Peyer's patch (tissue), 4 donors: ENCODE measurements at regions not wholly inside any gene's neighbourhood (a gene's known extent, or its start where the extent isn't known, plus 50 kb on each side); places are given as distances from the start of the nearest gene placed in this dataset.

Experiments used
- DNase-seq, 3 donors: peaks; one replicate each; pipeline ENCODE4 v3.0.0-alpha.2; 2017 to 2019
- H3K27ac ChIP-seq, 4 donors: fragments of 200-600 bp; sonication (generic); one replicate each; pipeline ENCODE4 v1.5.1; 2016 to 2019
- H3K27me3 ChIP-seq, 2 donors: fragments of 200-600 bp; sonication (generic); one replicate each; pipeline ENCODE4 v1.5.1; 2019
- H3K36me3 ChIP-seq, 3 donors: fragments of 200-600 bp; sonication (generic); one replicate each; pipeline ENCODE4 v1.5.1; 2016 to 2019
- H3K4me1 ChIP-seq, 4 donors: fragments of 200-600 bp; sonication (generic); one replicate each; pipeline ENCODE4 v1.5.1; 2016 to 2019
- H3K4me3 ChIP-seq, 4 donors: fragments of 200-600 bp; sonication (generic); 1 replicate in 3 of 4; 2 replicates in 1 of 4; pipeline ENCODE4 v1.5.1; 2016 to 2019; ENCODE audit warnings: mild to moderate bottlenecking in 1 of 4
- H3K9me3 ChIP-seq, 4 donors: fragments of 200-600 bp; sonication (generic); one replicate each; pipeline ENCODE4 v1.5.1; 2016 to 2019; ENCODE audit warnings: mild to moderate bottlenecking in 1 of 4
- POLR2A ChIP-seq, 2 donors: fragments of 450-650 bp; IDR thresholded peaks; one replicate each; pipeline ENCODE4 v1.5.1; 2017; ENCODE audit warnings: antibody characterized with exemption in 2 of 2, mild to moderate bottlenecking in 2 of 2, moderate library complexity in 2 of 2
- TF ChIP-seq, protein P1 (sequence below), 6 experiments: fragments of 450-650 bp in 4 of 6; fragments of 200-600 bp in 2 of 6; sonication (generic) in 1 of 6; IDR thresholded peaks; one replicate each; pipeline ENCODE4 v1.5.1; 2017 to 2019; ENCODE audit warnings: antibody characterized with exemption in 6 of 6, mild to moderate bottlenecking in 3 of 6, moderate library complexity in 1 of 6

DNA sequence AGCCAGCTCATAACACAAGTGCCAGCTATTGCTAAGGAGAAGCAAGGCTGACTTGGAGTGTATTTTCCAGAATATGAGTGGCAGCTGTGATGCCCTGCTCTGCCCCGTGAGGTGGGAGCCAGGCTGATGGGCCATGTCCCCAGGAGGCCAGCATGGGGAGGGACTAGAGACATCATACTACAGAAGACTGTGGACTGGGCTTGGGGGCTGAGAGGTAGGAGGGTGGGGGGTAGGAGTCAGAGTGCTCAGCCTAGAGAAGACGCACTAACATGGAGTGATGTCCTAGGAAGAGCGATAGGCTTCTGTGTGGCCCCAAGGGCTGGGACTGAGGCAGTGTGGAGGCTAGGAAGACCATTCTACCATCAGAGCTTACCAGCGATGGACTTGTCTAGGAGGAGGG, 143.7 kb downstream of the WSCD1 start:
- no peaks in the 10 kb centered on the region for H3K4me1 ChIP-seq
- no peaks in the 10 kb centered on the region for H3K27me3 ChIP-seq
- no peak for DNase-seq
- no peaks in the 10 kb centered on the region for H3K9me3 ChIP-seq
- no peaks in the 10 kb centered on the region for H3K36me3 ChIP-seq
- H3K27ac ChIP-seq, result no peak overlapping the region
- TF ChIP-seq, protein P1, sequence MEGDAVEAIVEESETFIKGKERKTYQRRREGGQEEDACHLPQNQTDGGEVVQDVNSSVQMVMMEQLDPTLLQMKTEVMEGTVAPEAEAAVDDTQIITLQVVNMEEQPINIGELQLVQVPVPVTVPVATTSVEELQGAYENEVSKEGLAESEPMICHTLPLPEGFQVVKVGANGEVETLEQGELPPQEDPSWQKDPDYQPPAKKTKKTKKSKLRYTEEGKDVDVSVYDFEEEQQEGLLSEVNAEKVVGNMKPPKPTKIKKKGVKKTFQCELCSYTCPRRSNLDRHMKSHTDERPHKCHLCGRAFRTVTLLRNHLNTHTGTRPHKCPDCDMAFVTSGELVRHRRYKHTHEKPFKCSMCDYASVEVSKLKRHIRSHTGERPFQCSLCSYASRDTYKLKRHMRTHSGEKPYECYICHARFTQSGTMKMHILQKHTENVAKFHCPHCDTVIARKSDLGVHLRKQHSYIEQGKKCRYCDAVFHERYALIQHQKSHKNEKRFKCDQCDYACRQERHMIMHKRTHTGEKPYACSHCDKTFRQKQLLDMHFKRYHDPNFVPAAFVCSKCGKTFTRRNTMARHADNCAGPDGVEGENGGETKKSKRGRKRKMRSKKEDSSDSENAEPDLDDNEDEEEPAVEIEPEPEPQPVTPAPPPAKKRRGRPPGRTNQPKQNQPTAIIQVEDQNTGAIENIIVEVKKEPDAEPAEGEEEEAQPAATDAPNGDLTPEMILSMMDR (IDR thresholded peaks at IDR 0.05), result no peak
- TF ChIP-seq POLR2A (IDR thresholded peaks at IDR 0.05), result no peak
- H3K4me3 ChIP-seq, result no peak overlapping the region

DNA sequence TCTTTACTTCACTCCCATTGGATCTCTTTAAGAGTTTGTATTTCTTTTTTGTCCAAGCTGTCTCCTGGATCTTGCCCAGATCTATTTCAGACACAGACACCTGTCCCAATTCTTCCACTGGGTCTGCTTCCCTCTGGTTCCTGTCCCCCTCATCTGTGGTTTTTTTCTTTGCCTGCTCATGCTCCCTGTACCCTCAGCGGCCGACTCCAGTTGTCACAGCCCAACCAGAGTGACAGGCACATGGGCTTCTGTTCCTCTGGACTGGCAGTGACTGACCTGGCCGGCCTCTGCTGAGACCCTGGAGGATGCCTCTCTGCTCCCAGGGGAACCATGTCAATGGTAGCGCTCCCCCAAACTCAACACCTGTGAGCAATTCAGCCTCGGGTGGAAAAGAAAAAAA, 142.6 kb downstream of the WSCD1 start:
- Histone ChIP-seq H3K4me3 (no peak overlapping the region), H3K36me3 (no peaks in the 10 kb centered on the region), H3K27me3 (no peaks in the 10 kb centered on the region), H3K27ac (no peak overlapping the region), H3K9me3 (no peaks in the 10 kb centered on the region), H3K4me1 (no peaks in the 10 kb centered on the region)
- no peak for DNase-seq
- no peak for TF ChIP-seq POLR2A (IDR thresholded peaks at IDR 0.05)

DNA sequence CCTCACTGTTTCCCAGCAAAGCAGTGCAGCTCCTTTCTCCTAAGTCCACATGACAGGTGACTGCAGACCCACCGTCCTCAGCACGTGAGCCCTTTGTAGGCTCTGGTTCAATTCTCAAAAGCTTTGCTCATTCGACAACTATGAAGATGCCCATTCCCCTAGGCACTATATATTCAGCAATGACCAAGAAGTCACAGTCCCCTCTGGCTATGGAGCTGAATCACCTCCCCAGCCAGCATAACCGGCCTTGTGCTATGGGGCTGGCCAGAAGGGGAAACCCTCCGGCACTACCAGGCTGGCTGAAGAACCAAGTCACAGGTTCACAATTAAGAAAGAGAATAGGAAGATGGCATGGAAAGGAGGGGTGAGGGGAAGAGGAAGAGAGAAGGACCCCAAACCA, 139.7 kb downstream of the WSCD1 start:
- Histone ChIP-seq H3K4me1 (no peaks in the 10 kb centered on the region), H3K9me3 (no peaks in the 10 kb centered on the region), H3K36me3 (no peaks in the 10 kb centered on the region), H3K27ac (no peak overlapping the region), H3K4me3 (no peak overlapping the region), H3K27me3 (no peaks in the 10 kb centered on the region)
- DNase-seq, result no peak
- no peak for TF ChIP-seq POLR2A (IDR thresholded peaks at IDR 0.05)
- TF ChIP-seq, protein P1 (IDR thresholded peaks at IDR 0.05), result no peak

DNA sequence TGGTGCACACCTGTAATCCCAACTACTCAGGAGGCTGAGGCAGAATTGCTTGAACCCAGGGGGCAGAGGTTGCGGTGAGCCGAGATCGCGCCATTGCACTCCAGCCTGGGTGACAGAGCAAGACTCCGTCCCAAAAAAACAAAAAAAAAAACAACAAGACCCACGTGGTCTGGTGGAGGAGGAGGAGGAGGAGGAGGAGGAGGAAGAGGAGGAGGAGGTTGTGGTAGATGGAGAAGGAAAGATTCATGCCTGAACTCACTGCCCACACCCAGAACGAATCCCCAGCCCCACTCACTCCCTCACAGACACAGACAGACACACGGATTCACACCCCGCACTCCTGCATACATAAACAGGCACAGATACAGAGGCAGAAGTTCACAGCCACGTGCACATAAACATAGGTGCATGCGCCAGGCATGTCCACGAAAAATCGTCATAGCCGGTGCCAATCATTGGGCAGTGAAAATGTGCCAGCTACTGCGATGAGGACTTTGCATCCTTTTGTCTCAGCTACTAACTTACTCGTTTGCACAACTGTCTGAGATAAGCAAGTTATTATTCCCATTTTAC, 138.5 kb downstream of the WSCD1 start:
- DNase-seq, result no peak
- Histone ChIP-seq H3K4me3 (no peak overlapping the region), H3K27me3 (no peaks in the 10 kb centered on the region), H3K36me3 (no peaks in the 10 kb centered on the region), H3K9me3 (no peaks in the 10 kb centered on the region), H3K27ac (no peak overlapping the region), H3K4me1 (no peaks in the 10 kb centered on the region)
- TF ChIP-seq POLR2A (IDR thresholded peaks at IDR 0.05), result no peak
- TF ChIP-seq, protein P1 (IDR thresholded peaks at IDR 0.05), result no peak

DNA sequence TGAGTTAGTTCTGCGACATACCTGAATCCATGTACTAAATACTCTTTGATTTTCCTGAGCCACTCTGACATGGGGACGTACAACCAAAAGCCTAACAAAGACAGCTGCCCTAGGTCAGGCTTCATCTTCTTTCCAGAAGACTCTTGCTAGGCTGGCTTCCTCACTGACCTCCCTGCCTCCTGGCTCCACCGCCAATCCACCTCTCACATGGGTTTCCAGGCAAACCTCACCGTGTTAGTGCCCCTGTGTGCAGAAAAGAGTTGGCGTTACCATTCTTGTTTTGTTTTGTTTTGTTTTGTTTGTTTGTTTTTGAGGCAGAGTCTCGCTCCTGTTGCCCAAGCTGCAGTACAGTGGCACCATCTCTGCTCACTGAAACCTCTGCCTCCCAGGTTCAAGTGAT, 135.3 kb downstream of the WSCD1 start:
- Histone ChIP-seq H3K4me3 (no peak overlapping the region), H3K9me3 (no peaks in the 10 kb centered on the region), H3K4me1 (no peaks in the 10 kb centered on the region), H3K27me3 (no peaks in the 10 kb centered on the region), H3K36me3 (no peaks in the 10 kb centered on the region), H3K27ac (no peak overlapping the region)
- TF ChIP-seq, protein P1 (IDR thresholded peaks at IDR 0.05), result no peak
- no peak for DNase-seq

DNA sequence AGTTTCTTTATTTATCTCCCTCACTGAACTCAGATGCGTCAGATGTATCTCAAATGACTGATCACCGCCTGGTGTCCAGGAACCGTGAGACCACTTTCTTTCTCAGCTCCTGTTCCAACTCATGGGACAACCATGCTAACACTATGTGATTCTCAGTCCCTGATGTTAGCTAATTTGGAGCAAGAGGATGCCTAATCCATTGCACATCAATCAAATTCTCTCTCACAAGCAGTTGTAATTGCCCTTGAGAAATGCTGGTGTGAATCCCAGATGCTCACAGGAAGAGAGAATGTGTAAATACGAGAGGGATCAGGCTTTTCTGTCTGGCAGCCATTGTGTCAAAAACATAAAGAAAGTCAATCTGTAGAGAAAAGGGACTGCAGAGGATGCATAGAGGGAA, 134.9 kb downstream of the WSCD1 start:
- Histone ChIP-seq H3K4me1 (no peaks in the 10 kb centered on the region), H3K36me3 (no peaks in the 10 kb centered on the region), H3K4me3 (no peak overlapping the region), H3K27ac (no peak overlapping the region), H3K9me3 (no peaks in the 10 kb centered on the region), H3K27me3 (no peaks in the 10 kb centered on the region)
- no peak for TF ChIP-seq POLR2A (IDR thresholded peaks at IDR 0.05)
- TF ChIP-seq, protein P1 (IDR thresholded peaks at IDR 0.05), result no peak
- no peak for DNase-seq
